Femur (tissue), 1 donor: ENCODE measurements at regions not wholly inside any gene's neighbourhood (a gene's known extent, or its start where the extent isn't known, plus 50 kb on each side); places are given as distances from the start of the nearest gene placed in this dataset.
A peak's percentile ranks its signal among the peaks of the same experiment; 100 is the strongest.
"Not testable (repeated sequence)": the region's sequence is repeated elsewhere in the genome, so short reads cannot be mapped to it uniquely, and the experiment has no call there.

Experiments used
- DNase-seq: peaks from one replicate; pipeline ENCODE4 v3.0.0-alpha.2; 2017

- no peak for DNase-seq
These were observed 389.4 kb upstream of the TPM1 start for GRCh38 chr15:62653122-62653521.

GRCh38 chr15:62656071-62656470 is 386.5 kb upstream of the TPM1 start:
- no peak for DNase-seq

- not testable (repeated sequence) for DNase-seq
These were observed 385.0 kb upstream of the TPM1 start for GRCh38 chr15:62657501-62657900.

GRCh38 chr15:62658498-62658897 is 384.0 kb upstream of the TPM1 start:
- DNase-seq: no peak

- DNase-seq: no peak
These were observed 379.0 kb upstream of the TPM1 start for GRCh38 chr15:62663547-62663946.

- DNase-seq: no peak
These were observed 377.1 kb upstream of the TPM1 start for GRCh38 chr15:62665449-62665848.

GRCh38 chr15:62666046-62666445 is 376.5 kb upstream of the TPM1 start:
- no peak for DNase-seq

GRCh38 chr15:62672268-62672667 is 370.3 kb upstream of the TPM1 start:
- no peak for DNase-seq

GRCh38 chr15:62676891-62677290 is 365.7 kb upstream of the TPM1 start:
- DNase-seq: no peak

GRCh38 chr15:62681939-62682896 is 360.3 kb upstream of the TPM1 start:
- no peak for DNase-seq

GRCh38 chr15:62683192-62683591 is 359.4 kb upstream of the TPM1 start:
- not testable (repeated sequence) for DNase-seq

- peak; percentile 67 for DNase-seq
These were observed 358.3 kb upstream of the TPM1 start for GRCh38 chr15:62684123-62684808.

GRCh38 chr15:62691008-62691407 is 351.5 kb upstream of the TPM1 start:
- DNase-seq: no peak

GRCh38 chr15:62697636-62698035 is 344.9 kb upstream of the TPM1 start:
- DNase-seq: no peak

GRCh38 chr15:62698646-62699045 is 343.9 kb upstream of the TPM1 start:
- DNase-seq: no peak

- no peak for DNase-seq
These were observed 336.2 kb upstream of the TPM1 start for GRCh38 chr15:62706317-62706716.

- no peak for DNase-seq
These were observed 334.1 kb upstream of the TPM1 start for GRCh38 chr15:62708470-62708869.

- no peak for DNase-seq
These were observed 333.3 kb upstream of the TPM1 start for GRCh38 chr15:62709261-62709660.

- no peak for DNase-seq
These were observed 330.7 kb upstream of the TPM1 start for GRCh38 chr15:62711691-62712454.

GRCh38 chr15:62712455-62712839 is 330.1 kb upstream of the TPM1 start:
- no peak for DNase-seq

- no peak for DNase-seq
These were observed 326.6 kb upstream of the TPM1 start for GRCh38 chr15:62715946-62716345.

GRCh38 chr15:62717496-62717895 is 325.1 kb upstream of the TPM1 start:
- no peak for DNase-seq

GRCh38 chr15:62719316-62719715 is 323.2 kb upstream of the TPM1 start:
- no peak for DNase-seq
